ENCODE measurements at regions not wholly inside any gene's neighbourhood (a gene's known extent, or its start where the extent isn't known, plus 50 kb on each side); places are given as distances from the start of the nearest gene placed in this dataset.

GRCh38 chr2:239603411-239604356 lies 202.9 kb upstream of the HDAC4 start:
- Mint-ChIP-seq H3K4me3 (no peak overlapping the region), H3K9me3 (peaks cover 2% of the 10 kb centered on the region), H3K27ac (no peak overlapping the region), H3K4me1 (peaks cover 6% of the 10 kb centered on the region), H3K36me3 (ENCODE audit: low read depth) (no peaks in the 10 kb centered on the region), H3K27me3 (ENCODE audit: low read depth) (peaks cover 16% of the 10 kb centered on the region)
- TF ChIP-seq CTCF (IDR thresholded peaks at IDR 0.05; ENCODE audit: unreplicated experiment in 3 of 3) = no peak

GRCh38 chr2:239602290-239603282 lies 201.8 kb upstream of the HDAC4 start:
- Mint-ChIP-seq H3K27me3 (ENCODE audit: low read depth) (peaks cover 15% of the 10 kb centered on the region), H3K4me3 (no peak overlapping the region), H3K36me3 (ENCODE audit: low read depth) (no peaks in the 10 kb centered on the region), H3K27ac (no peak overlapping the region), H3K4me1 (no peaks in the 10 kb centered on the region), H3K9me3 (peaks cover 2% of the 10 kb centered on the region)
- TF ChIP-seq CTCF (IDR thresholded peaks at IDR 0.05; ENCODE audit: unreplicated experiment in 3 of 3) = no peak

GRCh38 chr2:239601880-239602279 lies 201.1 kb upstream of the HDAC4 start:
- peaks cover 14% of the 10 kb centered on the region for H3K27me3 Mint-ChIP-seq (ENCODE audit: low read depth)
- H3K27ac Mint-ChIP-seq = no peak overlapping the region
- TF ChIP-seq CTCF (IDR thresholded peaks at IDR 0.05; ENCODE audit: unreplicated experiment in 3 of 3) = no peak
- peaks cover 2% of the 10 kb centered on the region for H3K9me3 Mint-ChIP-seq
- no peak overlapping the region for H3K4me3 Mint-ChIP-seq
- no peaks in the 10 kb centered on the region for H3K36me3 Mint-ChIP-seq (ENCODE audit: low read depth)
- no peaks in the 10 kb centered on the region for H3K4me1 Mint-ChIP-seq

- no peak overlapping the region for H3K4me3 Mint-ChIP-seq
- no peak for TF ChIP-seq CTCF (IDR thresholded peaks at IDR 0.05; ENCODE audit: unreplicated experiment in 3 of 3)
- no peak overlapping the region for H3K27ac Mint-ChIP-seq
- H3K27me3 Mint-ChIP-seq (ENCODE audit: low read depth) = peaks cover 12% of the 10 kb centered on the region
- peaks cover 1% of the 10 kb centered on the region for H3K4me1 Mint-ChIP-seq
- H3K9me3 Mint-ChIP-seq = peaks cover 2% of the 10 kb centered on the region
- H3K36me3 Mint-ChIP-seq (ENCODE audit: low read depth) = no peaks in the 10 kb centered on the region
These were observed 200.5 kb upstream of the HDAC4 start for GRCh38 chr2:239601201-239601851.

GRCh38 chr2:239600650-239601049 lies 199.8 kb upstream of the HDAC4 start:
- peaks cover 9% of the 10 kb centered on the region for H3K27me3 Mint-ChIP-seq (ENCODE audit: low read depth)
- peaks cover 8% of the 10 kb centered on the region for H3K4me1 Mint-ChIP-seq
- no peak overlapping the region for H3K4me3 Mint-ChIP-seq
- TF ChIP-seq CTCF (IDR thresholded peaks at IDR 0.05; ENCODE audit: unreplicated experiment in 3 of 3) = no peak
- peaks cover 2% of the 10 kb centered on the region for H3K9me3 Mint-ChIP-seq
- H3K36me3 Mint-ChIP-seq (ENCODE audit: low read depth) = no peaks in the 10 kb centered on the region
- H3K27ac Mint-ChIP-seq = no peak overlapping the region

Data from nephron (organoid).